ENCODE measurements at regions not wholly inside any gene's neighbourhood (a gene's known extent, or its start where the extent isn't known, plus 50 kb on each side); places are given as distances from the start of the nearest gene placed in this dataset.

DNA sequence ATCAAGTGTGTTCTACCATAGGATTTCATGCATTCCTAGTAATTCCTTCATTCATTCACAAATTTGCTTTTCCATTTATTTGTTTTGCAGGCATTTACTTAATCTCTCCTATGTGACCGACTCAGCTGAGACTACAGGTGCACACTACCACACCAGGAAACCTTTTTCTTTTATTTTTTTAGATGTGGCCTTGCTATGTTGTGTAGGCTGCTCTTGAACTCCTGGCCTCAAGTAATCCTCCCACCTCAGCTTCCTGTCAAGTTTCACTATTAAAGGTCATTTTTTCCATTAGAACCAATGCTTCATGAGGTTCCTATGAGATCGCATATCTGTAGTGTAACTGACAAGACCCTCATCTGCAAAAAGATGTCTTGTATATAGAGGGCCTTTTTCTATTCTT lies 1218.7 kb downstream of the VRK1 start:
- TF ChIP-seq, protein P1, sequence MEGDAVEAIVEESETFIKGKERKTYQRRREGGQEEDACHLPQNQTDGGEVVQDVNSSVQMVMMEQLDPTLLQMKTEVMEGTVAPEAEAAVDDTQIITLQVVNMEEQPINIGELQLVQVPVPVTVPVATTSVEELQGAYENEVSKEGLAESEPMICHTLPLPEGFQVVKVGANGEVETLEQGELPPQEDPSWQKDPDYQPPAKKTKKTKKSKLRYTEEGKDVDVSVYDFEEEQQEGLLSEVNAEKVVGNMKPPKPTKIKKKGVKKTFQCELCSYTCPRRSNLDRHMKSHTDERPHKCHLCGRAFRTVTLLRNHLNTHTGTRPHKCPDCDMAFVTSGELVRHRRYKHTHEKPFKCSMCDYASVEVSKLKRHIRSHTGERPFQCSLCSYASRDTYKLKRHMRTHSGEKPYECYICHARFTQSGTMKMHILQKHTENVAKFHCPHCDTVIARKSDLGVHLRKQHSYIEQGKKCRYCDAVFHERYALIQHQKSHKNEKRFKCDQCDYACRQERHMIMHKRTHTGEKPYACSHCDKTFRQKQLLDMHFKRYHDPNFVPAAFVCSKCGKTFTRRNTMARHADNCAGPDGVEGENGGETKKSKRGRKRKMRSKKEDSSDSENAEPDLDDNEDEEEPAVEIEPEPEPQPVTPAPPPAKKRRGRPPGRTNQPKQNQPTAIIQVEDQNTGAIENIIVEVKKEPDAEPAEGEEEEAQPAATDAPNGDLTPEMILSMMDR (IDR thresholded peaks at IDR 0.05; ENCODE audit: poor library complexity): no peak
- TF ChIP-seq EZH2phosphoT487 (IDR thresholded peaks at IDR 0.05; ENCODE audit: low read depth, severe bottlenecking, unreplicated experiment): no peak
